HepG2 (cell line): ENCODE measurements at regions not wholly inside any gene's neighbourhood (a gene's known extent, or its start where the extent isn't known, plus 50 kb on each side); places are given as distances from the start of the nearest gene placed in this dataset.

Source experiments
- CTCF ChIP-seq: sonication (generic); formaldehyde crosslinking; IDR thresholded peaks from 2 replicates; pipeline ENCODE4 v1.5.0; 2020; ENCODE audit warnings: mild to moderate bottlenecking, missing genetic modification reagents, moderate library complexity
- EZH2 ChIP-seq: conservative IDR thresholded peaks from 2 replicates; pipeline ENCODE4 v1.6.1; 2012; ENCODE audit warnings: mild to moderate bottlenecking, low read depth, low read length, moderate library complexity
- ZKSCAN1 ChIP-seq: fragments of 150-350 bp; IDR thresholded peaks from 2 replicates; pipeline ENCODE4 v1.6.1; 2014; ENCODE audit warnings: low read length

GRCh38 chr2:123816203-123816602 is 208.9 kb upstream of the CNTNAP5 start:
- TF ChIP-seq EZH2 (no peak), CTCF (CRISPR knock-in tag) (no peak), ZKSCAN1 (no peak)
